HEK293 (cell line): ENCODE measurements at regions not wholly inside any gene's neighbourhood (a gene's known extent, or its start where the extent isn't known, plus 50 kb on each side); places are given as distances from the start of the nearest gene placed in this dataset.

Source experiments
- CTCF ChIA-PET: fragments of 350-600 bp; formaldehyde crosslinking; extraction: SDS; loops from one replicate; lab custom pipeline; 2021; ENCODE audit warnings: antibody characterized with exemption; lab: Yijun Ruan, JAX
- POLR2A ChIA-PET: fragments of 300-600 bp; formaldehyde crosslinking; extraction: SDS; loops from one replicate; lab custom pipeline; 2020; ENCODE audit warnings: antibody characterized with exemption, inconsistent platforms; lab: Yijun Ruan, JAX
- H3K27ac ChIP-seq: fragments of 200-500 bp; sonication (Bioruptor generic); 2 replicates; pipeline ENCODE4 v1.5.1; 2014; ENCODE audit warnings: low read depth, low read length, control low read depth, inconsistent platforms; ENCODE audit errors: extremely low read depth
- H3K36me3 ChIP-seq, 2 experiments: fragments of 200-500 bp in 1 of 2; sonication (Bioruptor generic) in 1 of 2; 1 replicate in 1 of 2; 2 replicates in 1 of 2; pipeline ENCODE4 v1.5.1; 2014 to 2017; ENCODE audit warnings: inconsistent platforms in 2 of 2, low read length in 2 of 2; ENCODE audit not compliant: control insufficient read depth in 2 of 2, insufficient read depth in 1 of 2
- H3K4me1 ChIP-seq: fragments of 200-500 bp; sonication (Bioruptor generic); 2 replicates; pipeline ENCODE4 v1.5.1; 2014; ENCODE audit warnings: mild to moderate bottlenecking, low read length, inconsistent platforms; ENCODE audit not compliant: control insufficient read depth, insufficient read depth
- H3K4me3 ChIP-seq: 2 replicates; pipeline ENCODE4 v1.5.1; 2011; ENCODE audit warnings: low read depth, mild to moderate bottlenecking, control low read depth, low read length, moderate library complexity
- H3K9me3 ChIP-seq: fragments of 200-500 bp; sonication (Bioruptor generic); 2 replicates; pipeline ENCODE4 v1.5.1; 2014; ENCODE audit warnings: low read depth, low read length, inconsistent platforms; ENCODE audit not compliant: control insufficient read depth, insufficient read depth
- CTCF ChIP-seq: fragments of 450-650 bp; formaldehyde crosslinking; IDR thresholded peaks from 2 replicates; pipeline ENCODE4 v1.5.1; 2016; ENCODE audit warnings: missing biosample characterization, missing genetic modification characterization
- PRDM1 ChIP-seq: fragments of 450-650 bp; formaldehyde crosslinking; IDR thresholded peaks from 2 replicates; pipeline ENCODE4; 2016; ENCODE audit warnings: missing biosample characterization, missing genetic modification characterization
- SALL2 ChIP-seq: fragments of 450-650 bp; formaldehyde crosslinking; IDR thresholded peaks from 2 replicates; pipeline ENCODE4 v1.5.0; 2017; ENCODE audit warnings: missing biosample characterization, mild to moderate bottlenecking, missing genetic modification characterization, borderline replicate concordance
- YY2 ChIP-seq: fragments of 450-650 bp; formaldehyde crosslinking; IDR thresholded peaks from 2 replicates; pipeline ENCODE4 v1.5.1; 2016; ENCODE audit warnings: missing biosample characterization, missing genetic modification characterization
- ZFP41 ChIP-seq: fragments of 450-650 bp; formaldehyde crosslinking; IDR thresholded peaks from 2 replicates; pipeline ENCODE4 v1.5.1; 2016; ENCODE audit warnings: missing biosample characterization, missing genetic modification characterization, borderline replicate concordance
- ZNF274 ChIP-seq, 2 experiments: fragments of 200-500 bp in 1 of 2; fragments of 450-650 bp in 1 of 2; sonication (Bioruptor generic) in 1 of 2; formaldehyde crosslinking in 1 of 2; IDR thresholded peaks; 2 replicates each; pipeline versions ENCODE4 v1.5.1 to v1.6.1; 2014 to 2016; ENCODE audit warnings: borderline replicate concordance in 1 of 2, inconsistent platforms in 1 of 2, low read length in 1 of 2, missing biosample characterization in 1 of 2, missing genetic modification characterization in 1 of 2
- ZNF341 ChIP-seq: fragments of 450-650 bp; formaldehyde crosslinking; IDR thresholded peaks from 2 replicates; pipeline ENCODE4; 2016; ENCODE audit warnings: low read depth, missing biosample characterization, missing genetic modification characterization
- ZNF366 ChIP-seq: fragments of 450-650 bp; formaldehyde crosslinking; conservative IDR thresholded peaks from 2 replicates; pipeline ENCODE4 v1.5.1; 2016; ENCODE audit warnings: missing biosample characterization, missing genetic modification characterization
- ZNF416 ChIP-seq: fragments of 450-650 bp; formaldehyde crosslinking; IDR thresholded peaks from 2 replicates; pipeline ENCODE4 v1.5.1; 2016; ENCODE audit warnings: missing biosample characterization, missing genetic modification characterization
- ZNF433 ChIP-seq: fragments of 450-650 bp; formaldehyde crosslinking; IDR thresholded peaks from 2 replicates; pipeline ENCODE4 v1.5.1; 2016; ENCODE audit warnings: missing biosample characterization, missing genetic modification characterization, low read depth
- ZNF501 ChIP-seq: fragments of 450-650 bp; formaldehyde crosslinking; IDR thresholded peaks from 2 replicates; pipeline ENCODE4 v1.5.1; 2016; ENCODE audit warnings: missing biosample characterization, missing genetic modification characterization
- ZNF510 ChIP-seq: fragments of 450-650 bp; formaldehyde crosslinking; IDR thresholded peaks from 2 replicates; pipeline ENCODE4 v1.5.1; 2018; ENCODE audit warnings: mild to moderate bottlenecking, missing genetic modification characterization, missing biosample characterization; ENCODE audit not compliant: insufficient replicate concordance
- ZNF596 ChIP-seq: fragments of 450-650 bp; IDR thresholded peaks from 2 replicates; pipeline ENCODE4 v1.5.0; 2018; ENCODE audit warnings: missing biosample characterization, mild to moderate bottlenecking, missing genetic modification characterization, moderate library complexity
- ZNF776 ChIP-seq: fragments of 450-650 bp; formaldehyde crosslinking; IDR thresholded peaks from 2 replicates; pipeline ENCODE4 v1.5.0; 2017; ENCODE audit warnings: missing biosample characterization, missing genetic modification characterization, borderline replicate concordance
- TF ChIP-seq, protein P1 (sequence below): fragments of 450-650 bp; formaldehyde crosslinking; IDR thresholded peaks from 2 replicates; pipeline ENCODE4 v1.5.1; 2016; ENCODE audit warnings: missing biosample characterization, missing genetic modification characterization, low read depth
- TF ChIP-seq, protein P2 (sequence below): fragments of 450-650 bp; formaldehyde crosslinking; IDR thresholded peaks from 2 replicates; pipeline ENCODE4 v1.5.1; 2017; ENCODE audit warnings: missing biosample characterization, missing genetic modification characterization
- TF ChIP-seq, protein P3 (sequence below): IDR thresholded peaks from 2 replicates; pipeline ENCODE4 v1.6.1; 2011; ENCODE audit warnings: mild to moderate bottlenecking, low read depth, low read length, borderline replicate concordance
- TF ChIP-seq, protein P4 (sequence below): fragments of 450-650 bp; formaldehyde crosslinking; conservative IDR thresholded peaks from 2 replicates; pipeline ENCODE4 v1.5.1; 2016; ENCODE audit warnings: low read depth, missing biosample characterization, missing genetic modification characterization
- TF ChIP-seq, protein P5 (sequence below): fragments of 450-650 bp; formaldehyde crosslinking; IDR thresholded peaks from 2 replicates; pipeline ENCODE4 v1.5.1; 2016; ENCODE audit warnings: missing biosample characterization, missing genetic modification characterization

DNA sequence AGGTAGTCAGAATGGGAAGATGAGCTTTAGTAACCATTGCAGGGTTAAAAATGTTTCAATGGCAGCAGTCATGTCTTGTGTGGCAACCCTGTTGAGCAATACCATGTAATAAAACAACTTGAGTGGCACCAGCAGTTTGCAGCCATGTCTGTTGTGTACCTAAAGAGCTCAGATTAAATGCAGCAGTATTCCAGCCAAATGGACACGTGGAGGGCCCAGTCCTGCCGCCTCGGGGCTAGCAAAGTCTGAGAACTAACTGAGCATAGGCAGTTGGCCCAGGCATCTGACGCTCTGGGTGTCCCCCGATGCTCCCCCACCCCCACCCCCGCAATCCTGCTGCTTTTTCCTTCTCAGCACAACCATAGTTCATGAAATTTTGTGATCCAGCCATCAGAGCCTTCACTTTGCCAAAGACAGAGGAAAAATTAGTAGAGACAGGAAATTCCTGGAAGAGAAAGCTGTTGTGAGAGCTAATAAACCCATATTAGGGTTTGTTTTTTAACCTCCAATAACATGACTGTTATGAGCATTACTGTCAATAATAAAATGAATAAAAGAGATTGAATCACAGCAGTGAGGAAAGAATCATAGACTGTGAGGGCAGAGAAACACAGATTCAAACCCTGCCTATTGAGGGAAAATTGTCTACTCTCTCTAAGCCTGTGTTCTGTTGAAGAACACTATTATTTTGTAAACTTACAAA lies 220.6 kb upstream of the RHOBTB1 start:
- H3K36me3 ChIP-seq, result no peaks in the 10 kb centered on the region
- H3K4me1 ChIP-seq, result no peaks in the 10 kb centered on the region
- TF ChIP-seq PRDM1 (tag by site-specific recombination) (no peak), ZNF501 (tag by site-specific recombination) (no peak), ZFP41 (tag by site-specific recombination) (no peak), ZNF366 (tag by site-specific recombination) (no peak), SALL2 (tag by site-specific recombination) (no peak), ZNF433 (tag by site-specific recombination) (no peak), ZNF596 (tag by site-specific recombination) (no peak), ZNF341 (tag by site-specific recombination) (no peak), ZNF510 (tag by site-specific recombination) (no peak), YY2 (tag by site-specific recombination) (no peak)
- TF ChIP-seq, protein P1, sequence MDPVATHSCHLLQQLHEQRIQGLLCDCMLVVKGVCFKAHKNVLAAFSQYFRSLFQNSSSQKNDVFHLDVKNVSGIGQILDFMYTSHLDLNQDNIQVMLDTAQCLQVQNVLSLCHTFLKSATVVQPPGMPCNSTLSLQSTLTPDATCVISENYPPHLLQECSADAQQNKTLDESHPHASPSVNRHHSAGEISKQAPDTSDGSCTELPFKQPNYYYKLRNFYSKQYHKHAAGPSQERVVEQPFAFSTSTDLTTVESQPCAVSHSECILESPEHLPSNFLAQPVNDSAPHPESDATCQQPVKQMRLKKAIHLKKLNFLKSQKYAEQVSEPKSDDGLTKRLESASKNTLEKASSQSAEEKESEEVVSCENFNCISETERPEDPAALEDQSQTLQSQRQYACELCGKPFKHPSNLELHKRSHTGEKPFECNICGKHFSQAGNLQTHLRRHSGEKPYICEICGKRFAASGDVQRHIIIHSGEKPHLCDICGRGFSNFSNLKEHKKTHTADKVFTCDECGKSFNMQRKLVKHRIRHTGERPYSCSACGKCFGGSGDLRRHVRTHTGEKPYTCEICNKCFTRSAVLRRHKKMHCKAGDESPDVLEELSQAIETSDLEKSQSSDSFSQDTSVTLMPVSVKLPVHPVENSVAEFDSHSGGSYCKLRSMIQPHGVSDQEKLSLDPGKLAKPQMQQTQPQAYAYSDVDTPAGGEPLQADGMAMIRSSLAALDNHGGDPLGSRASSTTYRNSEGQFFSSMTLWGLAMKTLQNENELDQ, result no peak
- TF ChIP-seq, protein P2, sequence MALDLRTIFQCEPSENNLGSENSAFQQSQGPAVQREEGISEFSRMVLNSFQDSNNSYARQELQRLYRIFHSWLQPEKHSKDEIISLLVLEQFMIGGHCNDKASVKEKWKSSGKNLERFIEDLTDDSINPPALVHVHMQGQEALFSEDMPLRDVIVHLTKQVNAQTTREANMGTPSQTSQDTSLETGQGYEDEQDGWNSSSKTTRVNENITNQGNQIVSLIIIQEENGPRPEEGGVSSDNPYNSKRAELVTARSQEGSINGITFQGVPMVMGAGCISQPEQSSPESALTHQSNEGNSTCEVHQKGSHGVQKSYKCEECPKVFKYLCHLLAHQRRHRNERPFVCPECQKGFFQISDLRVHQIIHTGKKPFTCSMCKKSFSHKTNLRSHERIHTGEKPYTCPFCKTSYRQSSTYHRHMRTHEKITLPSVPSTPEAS (tag by site-specific recombination), result no peak
- TF ChIP-seq, protein P3, sequence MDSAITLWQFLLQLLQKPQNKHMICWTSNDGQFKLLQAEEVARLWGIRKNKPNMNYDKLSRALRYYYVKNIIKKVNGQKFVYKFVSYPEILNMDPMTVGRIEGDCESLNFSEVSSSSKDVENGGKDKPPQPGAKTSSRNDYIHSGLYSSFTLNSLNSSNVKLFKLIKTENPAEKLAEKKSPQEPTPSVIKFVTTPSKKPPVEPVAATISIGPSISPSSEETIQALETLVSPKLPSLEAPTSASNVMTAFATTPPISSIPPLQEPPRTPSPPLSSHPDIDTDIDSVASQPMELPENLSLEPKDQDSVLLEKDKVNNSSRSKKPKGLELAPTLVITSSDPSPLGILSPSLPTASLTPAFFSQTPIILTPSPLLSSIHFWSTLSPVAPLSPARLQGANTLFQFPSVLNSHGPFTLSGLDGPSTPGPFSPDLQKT, result no peak
- TF ChIP-seq, protein P4, sequence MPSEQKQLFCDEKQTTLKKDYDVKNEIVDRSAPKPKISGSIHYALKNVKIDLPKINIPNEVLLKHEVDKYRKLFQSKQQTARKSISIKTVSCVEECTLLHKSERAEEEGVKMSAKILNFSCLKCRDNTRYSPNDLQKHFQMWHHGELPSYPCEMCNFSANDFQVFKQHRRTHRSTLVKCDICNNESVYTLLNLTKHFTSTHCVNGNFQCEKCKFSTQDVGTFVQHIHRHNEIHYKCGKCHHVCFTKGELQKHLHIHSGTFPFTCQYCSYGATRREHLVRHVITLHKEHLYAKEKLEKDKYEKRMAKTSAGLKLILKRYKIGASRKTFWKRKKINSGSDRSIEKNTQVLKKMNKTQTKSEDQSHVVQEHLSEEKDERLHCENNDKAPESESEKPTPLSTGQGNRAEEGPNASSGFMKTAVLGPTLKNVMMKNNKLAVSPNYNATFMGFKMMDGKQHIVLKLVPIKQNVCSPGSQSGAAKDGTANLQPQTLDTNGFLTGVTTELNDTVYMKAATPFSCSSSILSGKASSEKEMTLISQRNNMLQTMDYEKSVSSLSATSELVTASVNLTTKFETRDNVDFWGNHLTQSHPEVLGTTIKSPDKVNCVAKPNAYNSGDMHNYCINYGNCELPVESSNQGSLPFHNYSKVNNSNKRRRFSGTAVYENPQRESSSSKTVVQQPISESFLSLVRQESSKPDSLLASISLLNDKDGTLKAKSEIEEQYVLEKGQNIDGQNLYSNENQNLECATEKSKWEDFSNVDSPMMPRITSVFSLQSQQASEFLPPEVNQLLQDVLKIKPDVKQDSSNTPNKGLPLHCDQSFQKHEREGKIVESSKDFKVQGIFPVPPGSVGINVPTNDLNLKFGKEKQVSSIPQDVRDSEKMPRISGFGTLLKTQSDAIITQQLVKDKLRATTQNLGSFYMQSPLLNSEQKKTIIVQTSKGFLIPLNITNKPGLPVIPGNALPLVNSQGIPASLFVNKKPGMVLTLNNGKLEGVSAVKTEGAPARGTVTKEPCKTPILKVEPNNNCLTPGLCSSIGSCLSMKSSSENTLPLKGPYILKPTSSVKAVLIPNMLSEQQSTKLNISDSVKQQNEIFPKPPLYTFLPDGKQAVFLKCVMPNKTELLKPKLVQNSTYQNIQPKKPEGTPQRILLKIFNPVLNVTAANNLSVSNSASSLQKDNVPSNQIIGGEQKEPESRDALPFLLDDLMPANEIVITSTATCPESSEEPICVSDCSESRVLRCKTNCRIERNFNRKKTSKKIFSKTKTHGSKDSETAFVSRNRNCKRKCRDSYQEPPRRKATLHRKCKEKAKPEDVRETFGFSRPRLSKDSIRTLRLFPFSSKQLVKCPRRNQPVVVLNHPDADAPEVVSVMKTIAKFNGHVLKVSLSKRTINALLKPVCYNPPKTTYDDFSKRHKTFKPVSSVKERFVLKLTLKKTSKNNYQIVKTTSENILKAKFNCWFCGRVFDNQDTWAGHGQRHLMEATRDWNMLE (tag by site-specific recombination), result no peak
- H3K9me3 ChIP-seq, result no peaks in the 10 kb centered on the region; the same call in 1 of the 2 replicates
- POLR2A ChIA-PET, result no interaction called here
- CTCF ChIA-PET, result no interaction called here
- H3K27ac ChIP-seq, result no peak overlapping the region
- no peak overlapping the region for H3K4me3 ChIP-seq

- Histone ChIP-seq H3K4me1 (no peaks in the 10 kb centered on the region), H3K9me3 (no peaks in the 10 kb centered on the region; the same call in 1 of the 2 replicates), H3K4me3 (no peak overlapping the region), H3K36me3 (no peaks in the 10 kb centered on the region), H3K27ac (no peak overlapping the region)
- TF ChIP-seq ZNF776 (tag by site-specific recombination) (no peak), ZNF416 (tag by site-specific recombination) (no peak), ZNF274 (IDR thresholded peaks at IDR 0.05; ENCODE audit: low read length) (no peak), ZNF274 (tag by site-specific recombination; IDR thresholded peaks at IDR 0.05; ENCODE audit: borderline replicate concordance) (no peak), CTCF (tag by site-specific recombination) (no peak)
- TF ChIP-seq, protein P5, sequence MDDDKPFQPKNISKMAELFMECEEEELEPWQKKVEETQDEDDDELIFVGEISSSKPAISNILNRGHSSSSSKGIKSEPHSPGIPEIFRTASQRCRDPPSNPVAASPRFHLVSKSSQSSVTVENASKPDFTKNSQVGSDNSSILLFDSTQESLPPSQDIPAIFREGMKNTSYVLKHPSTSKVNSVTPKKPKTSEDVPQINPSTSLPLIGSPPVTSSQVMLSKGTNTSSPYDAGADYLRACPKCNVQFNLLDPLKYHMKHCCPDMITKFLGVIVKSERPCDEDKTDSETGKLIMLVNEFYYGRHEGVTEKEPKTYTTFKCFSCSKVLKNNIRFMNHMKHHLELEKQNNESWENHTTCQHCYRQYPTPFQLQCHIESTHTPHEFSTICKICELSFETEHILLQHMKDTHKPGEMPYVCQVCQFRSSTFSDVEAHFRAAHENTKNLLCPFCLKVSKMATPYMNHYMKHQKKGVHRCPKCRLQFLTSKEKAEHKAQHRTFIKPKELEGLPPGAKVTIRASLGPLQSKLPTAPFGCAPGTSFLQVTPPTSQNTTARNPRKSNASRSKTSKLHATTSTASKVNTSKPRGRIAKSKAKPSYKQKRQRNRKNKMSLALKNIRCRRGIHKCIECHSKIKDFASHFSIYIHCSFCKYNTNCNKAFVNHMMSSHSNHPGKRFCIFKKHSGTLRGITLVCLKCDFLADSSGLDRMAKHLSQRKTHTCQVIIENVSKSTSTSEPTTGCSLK, result no peak
- ChIA-PET POLR2A (no interaction called here), CTCF (interaction anchor here (0.7 kb wide), 1 partner anchor 21 kb away, joined by 3 read pairs; no protein-coding TSS in a partner anchor)
These were observed 219.4 kb upstream of the RHOBTB1 start for GRCh38 chr10:61163403-61163802.
